Superior temporal gyrus (tissue), 1 donor: ENCODE measurements at regions not wholly inside any gene's neighbourhood (a gene's known extent, or its start where the extent isn't known, plus 50 kb on each side); places are given as distances from the start of the nearest gene placed in this dataset.
"Not testable (repeated sequence)": the region's sequence is repeated elsewhere in the genome, so short reads cannot be mapped to it uniquely, and the experiment has no call there.

Experiments used
- DNase-seq: peaks from one replicate; pipeline ENCODE4 v3.0.0-alpha.2; 2016; ENCODE audit errors: extremely low spot score

DNA sequence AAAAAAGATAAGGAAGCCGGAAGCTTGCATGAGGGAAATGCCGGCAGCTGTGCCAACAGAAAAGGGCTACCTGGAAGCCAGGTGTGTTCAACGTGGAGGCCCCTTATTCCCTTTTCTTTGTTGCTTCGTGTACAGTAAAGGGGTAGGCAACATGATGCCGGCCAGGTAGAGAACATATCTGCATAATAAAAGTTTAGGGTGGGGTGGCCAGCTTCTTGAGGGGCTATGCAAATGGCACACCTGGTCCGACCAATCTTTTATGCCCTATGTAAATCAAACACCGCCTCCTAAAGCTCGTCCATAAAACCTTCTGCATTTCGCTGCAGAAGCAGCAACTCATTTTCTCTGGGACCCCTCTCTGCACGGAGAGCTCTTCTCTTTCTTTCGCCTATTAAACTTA lies 911.6 kb downstream of the KCNJ2 start:
- DNase-seq, result no peak

DNA sequence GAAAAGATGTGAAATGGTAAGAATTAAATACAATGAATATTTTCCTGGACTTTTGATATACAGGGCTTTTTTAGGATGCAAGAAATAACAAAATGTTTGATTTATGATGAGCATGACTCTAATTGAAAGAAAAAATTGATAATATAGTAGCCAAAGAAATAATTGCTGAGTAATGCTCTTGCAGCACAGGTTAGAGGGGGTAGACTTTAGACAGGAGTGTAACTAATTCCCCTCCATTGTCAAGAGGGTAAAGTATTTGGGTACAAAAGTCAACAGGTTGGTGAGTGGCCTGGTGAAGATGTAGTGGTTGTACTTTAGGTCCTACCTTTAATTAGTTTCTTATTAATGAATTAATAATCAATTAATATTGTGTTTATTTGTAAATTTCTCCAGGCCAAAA lies 912.3 kb downstream of the KCNJ2 start:
- DNase-seq, result no peak

DNA sequence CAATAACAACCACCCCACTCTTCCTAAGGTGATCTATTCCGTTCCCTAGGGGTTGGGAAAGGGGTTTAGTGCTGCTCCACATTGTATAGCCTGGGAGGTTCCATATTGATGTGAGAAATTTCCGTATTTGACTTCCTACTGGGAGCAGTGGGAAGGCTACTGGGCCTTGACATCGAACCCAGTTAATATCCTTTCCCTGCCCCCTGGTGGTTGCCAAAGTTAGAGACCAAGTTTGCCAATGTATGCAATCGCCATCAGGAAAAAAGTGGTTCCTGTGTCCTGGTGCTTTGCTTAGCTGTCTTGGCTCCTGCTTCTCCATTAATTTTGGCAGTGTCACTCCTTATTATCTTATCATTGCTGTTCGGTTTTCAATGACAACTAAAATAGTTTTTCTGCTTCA lies 914.9 kb downstream of the KCNJ2 start:
- DNase-seq, result no peak

DNA sequence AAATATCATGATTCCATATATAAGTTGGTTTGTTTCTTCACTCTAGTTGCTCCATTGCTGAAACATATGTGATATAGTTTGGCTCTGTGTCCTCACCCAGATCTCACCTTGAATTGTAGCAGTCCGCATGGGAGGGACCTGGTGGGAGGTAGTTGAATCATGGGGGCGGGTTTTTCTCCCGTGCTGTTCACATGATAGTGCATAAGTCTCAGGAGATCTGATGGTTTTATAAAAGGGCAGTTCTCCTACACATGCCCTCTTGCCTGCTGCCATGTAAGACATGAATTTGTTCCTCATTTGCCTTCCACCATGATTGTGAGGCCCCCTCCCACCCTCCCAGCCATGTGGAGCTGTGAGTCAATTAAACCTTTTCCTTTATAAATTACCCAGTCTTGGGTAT lies 915.5 kb downstream of the KCNJ2 start:
- DNase-seq, result no peak

DNA sequence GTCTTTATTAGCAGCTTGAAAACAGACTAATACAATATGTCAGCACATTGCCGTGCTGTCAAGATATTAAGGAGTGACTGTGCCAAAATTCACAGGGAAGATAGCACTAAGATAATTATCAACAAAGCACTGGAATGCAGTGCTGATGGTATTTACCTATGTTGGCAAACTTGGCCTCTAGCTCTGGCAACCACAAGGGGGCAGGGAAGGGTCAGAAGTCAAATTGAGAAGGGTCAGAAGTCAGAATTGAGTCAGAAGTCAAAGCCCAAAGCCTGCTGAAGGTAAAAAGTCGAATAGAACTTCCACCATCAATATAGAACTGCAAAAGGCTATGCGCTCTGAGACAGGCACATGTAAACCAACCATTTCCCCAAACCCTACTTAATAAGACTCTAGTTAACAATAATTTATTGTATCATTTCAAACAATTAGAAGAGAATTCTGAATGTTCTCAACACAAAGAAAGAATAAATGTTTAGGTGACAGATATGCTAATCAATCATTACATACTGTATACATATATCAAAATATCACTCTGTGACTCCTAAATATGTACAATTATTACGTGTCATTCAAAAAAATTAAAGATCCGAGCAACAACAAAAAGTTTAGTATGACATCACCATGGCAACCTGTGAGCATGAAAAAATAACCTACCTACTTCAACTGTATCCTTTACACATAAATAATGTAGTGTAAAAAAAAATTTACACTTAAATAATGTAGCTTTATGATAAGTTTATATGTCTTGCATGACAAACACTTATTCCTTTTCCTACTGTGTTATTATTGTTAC lies 916.1 kb downstream of the KCNJ2 start:
- DNase-seq, result no peak

DNA sequence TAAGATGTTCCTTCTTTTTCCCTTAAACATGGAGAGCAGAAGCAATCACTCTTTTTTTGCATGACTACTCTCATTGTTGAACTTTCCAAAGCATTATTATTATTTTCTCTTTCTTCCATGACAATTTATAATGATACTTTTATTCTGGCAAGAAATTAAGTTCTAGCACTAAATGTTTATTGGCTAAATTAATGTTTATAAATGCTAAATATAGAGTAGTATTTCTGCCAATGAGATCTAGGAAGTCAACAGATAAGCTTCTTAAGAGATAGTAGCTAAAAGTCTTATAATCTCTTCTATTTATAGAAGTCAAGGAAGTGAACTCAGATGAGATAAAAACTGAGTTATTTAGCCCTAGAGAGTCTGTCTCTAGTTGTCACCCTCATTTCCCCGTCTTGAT lies 920.1 kb downstream of the KCNJ2 start:
- no peak for DNase-seq

DNA sequence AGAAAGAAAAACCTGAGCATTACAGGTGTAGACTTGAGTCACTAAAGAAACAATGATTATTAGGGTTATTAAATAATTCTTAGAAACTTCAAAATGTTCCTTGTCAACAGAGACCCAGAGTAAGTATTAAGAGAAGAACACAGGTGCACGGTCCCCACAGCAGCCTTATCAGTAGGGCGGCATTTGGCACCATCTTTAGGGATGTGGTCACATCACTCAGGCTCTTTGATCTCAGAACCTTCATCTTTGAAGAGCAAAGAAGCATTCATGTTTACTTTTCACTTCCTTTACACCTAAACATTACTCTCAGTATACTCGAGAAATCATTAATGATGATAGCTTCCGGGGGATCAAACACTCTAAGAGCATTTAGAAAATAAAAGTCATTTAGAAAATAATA lies 928.7 kb downstream of the KCNJ2 start:
- DNase-seq, result no peak

DNA sequence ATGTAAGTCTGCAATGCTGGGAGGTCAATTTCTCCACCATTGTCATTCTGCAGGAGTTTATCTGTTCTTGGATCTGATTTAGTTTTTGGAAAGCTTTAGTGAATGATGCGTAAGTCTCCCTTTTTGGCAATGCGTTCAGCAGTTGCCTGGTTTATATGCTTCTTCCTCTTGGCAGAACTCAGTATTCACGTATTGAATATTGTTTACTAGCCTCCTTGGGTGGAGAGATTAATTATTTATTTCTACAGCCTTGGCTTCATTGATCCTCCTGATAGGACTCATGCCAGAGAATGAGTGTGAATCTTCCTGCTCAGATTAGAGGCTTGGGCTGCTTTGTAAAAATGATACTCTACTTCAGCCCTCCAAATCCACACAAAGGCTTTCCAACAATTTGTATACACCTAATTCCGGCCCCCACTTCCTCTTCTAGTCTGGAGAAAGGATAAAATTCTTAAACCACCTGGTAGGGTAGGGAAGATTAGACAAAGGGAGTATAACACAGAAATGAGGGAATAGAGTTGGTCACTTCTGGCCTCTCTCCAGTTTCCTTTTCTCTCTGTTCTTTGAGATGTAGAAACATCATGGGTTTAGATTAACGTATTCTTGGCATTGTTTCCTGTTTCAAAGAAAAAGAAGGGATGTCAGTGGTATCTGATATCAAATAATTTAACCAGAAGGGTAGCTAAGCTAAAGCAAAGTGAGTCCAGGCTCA lies 929.8 kb downstream of the KCNJ2 start:
- no peak for DNase-seq

DNA sequence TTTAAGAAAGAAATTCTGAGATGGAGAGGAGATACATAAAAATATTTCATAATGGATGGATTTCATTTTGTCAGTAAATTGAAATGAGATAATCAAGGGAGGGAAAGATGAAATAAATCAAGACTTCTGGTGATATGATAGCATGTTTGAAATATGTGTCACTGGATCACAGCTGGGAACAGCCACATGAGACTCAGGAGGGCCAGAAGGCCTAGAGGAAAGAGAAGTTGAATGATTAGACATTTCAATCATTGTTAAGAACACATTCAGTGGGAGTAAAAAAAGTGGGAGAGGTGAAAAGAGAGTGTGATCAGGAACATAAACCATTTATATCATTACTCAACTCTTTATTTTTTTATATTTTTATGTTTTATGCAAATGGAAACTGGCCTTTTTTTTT lies 933.4 kb downstream of the KCNJ2 start:
- no peak for DNase-seq

DNA sequence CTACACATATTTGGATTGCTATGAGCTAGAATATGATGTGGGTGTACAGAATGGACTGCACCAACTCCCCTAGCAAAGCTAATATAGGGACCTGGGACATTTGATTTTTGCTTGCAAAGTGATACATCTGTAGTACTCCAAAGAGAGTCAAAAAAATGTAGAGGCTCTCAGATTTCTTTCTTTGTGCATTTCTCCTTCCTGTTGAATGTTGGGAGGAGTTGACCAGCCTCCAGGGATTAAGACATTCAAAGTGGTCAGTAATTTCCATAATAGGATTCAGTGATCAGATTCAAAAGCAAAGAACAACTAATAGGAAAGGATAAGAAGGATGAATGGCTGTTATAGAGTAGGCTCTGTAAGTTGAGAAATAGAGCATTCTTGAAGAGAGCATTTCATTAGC lies 934.9 kb downstream of the KCNJ2 start:
- no peak for DNase-seq

DNA sequence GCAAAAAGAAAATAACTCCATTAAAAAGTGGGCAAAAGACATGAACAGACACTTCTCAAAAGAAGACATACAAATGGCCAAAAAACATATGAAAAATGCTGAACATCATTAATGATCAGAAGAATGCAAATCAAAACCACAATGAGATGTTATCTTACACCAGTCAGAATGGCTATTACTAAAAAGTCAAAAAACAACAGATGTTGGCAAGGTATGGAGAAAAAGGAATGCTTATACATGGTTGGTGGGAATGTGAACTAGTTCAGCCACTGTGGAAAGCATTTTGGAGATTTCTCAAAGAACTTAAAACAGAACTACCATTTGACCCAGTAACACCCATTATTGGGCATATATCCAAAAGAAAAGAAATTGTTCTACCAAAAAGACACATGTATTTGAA lies 936.7 kb downstream of the KCNJ2 start:
- not testable (repeated sequence) for DNase-seq

DNA sequence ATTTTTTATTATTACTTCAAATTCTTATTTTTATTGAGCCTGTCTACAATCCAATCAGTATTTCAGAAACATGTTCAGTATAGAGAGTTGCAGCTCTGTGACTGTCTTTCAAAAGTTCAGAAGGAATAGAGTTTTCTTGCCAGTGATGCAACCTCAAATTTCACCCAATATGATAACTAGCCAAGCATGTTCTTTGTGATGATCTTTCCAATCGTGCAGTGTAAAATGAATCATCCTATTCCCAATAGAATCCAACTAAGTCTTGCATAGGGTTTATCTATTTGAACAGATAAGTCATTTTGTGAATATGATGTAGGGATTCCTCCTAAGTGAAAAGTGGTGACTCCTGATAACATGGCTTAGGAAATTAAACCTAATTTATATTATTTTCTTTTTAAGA lies 937.8 kb downstream of the KCNJ2 start:
- no peak for DNase-seq

DNA sequence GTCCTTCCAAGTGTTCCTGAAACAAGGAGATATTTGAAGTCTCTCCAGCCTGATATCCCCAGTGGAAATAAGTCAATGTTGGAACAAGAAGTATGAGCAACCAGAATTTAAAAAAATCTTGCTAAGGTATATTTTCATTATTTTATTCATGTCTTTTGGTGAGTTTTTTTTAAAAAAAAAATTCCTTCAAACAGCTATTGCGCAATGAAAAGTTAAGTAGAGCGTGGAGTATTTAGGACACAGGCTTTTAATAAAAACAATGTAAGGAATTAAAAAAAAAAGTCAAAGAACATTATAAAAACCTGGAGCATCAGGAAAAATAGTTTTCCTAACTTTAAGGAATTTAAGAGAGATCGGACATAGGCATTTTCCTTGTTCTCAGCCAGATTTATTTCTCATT lies 940.4 kb downstream of the KCNJ2 start:
- DNase-seq, result no peak

DNA sequence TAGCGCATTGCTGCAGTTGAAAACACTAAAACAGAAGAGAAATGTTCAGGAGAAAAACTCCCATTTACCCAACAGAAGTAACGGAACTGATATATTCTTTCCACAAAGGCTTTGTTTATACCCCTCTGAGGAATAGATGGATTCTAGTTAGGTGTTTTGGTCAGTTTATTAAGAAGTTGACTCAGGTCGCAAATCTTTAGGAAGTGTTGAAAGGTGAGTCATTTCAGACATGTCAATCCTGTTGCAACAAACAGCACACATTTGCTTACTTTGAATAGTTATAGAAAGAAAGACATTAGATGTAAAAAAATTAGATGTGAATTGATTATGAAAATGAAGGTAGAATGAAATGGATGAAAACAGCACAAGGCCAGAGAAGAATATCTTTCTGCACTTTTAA lies 941.0 kb downstream of the KCNJ2 start:
- DNase-seq, result no peak

DNA sequence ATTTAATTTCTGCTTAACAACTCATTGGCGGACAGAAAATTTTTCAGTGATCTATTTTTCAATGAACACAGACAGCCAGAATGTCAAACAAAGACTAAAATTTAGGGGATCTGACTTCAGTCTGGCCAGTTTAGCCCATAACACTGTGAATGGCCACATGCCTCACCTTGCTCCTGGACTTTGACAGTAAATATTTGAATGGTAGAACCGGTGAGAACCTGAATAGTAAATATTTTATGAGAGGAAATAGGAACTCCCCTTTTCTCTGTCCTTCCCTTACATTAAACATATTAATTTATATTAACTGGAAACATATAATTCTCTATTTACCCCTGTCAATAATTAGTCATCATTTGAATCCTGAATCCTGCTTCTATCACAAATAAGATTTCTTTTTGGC lies 942.1 kb downstream of the KCNJ2 start:
- DNase-seq, result no peak

DNA sequence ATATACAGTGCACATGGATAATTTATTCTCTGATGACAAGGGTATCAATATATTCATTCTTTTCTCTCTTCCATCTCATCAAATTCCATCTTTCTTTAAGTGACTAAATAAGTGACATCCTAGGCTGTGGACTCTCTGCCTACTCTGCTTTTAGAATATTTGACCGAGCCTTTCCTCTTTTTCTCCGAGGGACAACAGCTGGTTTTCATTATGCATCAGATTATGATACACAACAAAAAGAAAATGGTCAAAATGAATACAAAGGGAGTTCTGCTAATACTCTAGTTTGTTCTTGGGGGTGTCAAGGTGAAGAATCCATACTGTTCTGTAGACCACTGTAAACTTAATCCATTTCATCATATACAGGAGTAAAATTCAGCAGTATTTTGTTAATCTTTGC lies 942.6 kb downstream of the KCNJ2 start:
- no peak for DNase-seq

DNA sequence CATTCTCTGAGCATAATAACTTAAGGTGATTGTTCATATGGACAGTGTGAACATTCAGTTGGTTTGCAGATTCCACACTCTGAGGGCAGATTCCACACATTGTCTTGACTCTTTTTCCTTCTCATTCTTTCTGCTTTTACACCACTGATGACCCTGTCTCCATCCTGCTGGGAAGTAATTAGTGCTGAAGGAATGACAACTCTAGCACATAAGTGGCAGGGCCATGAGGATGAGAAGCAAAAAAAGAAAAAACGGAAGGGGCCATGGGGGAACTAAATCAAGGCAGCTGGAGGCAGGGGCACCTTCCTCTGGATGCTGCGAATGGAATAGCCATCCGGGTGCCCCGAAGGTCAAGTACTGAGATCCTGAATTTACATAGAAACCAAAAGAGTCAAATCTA lies 944.0 kb downstream of the KCNJ2 start:
- no peak for DNase-seq

DNA sequence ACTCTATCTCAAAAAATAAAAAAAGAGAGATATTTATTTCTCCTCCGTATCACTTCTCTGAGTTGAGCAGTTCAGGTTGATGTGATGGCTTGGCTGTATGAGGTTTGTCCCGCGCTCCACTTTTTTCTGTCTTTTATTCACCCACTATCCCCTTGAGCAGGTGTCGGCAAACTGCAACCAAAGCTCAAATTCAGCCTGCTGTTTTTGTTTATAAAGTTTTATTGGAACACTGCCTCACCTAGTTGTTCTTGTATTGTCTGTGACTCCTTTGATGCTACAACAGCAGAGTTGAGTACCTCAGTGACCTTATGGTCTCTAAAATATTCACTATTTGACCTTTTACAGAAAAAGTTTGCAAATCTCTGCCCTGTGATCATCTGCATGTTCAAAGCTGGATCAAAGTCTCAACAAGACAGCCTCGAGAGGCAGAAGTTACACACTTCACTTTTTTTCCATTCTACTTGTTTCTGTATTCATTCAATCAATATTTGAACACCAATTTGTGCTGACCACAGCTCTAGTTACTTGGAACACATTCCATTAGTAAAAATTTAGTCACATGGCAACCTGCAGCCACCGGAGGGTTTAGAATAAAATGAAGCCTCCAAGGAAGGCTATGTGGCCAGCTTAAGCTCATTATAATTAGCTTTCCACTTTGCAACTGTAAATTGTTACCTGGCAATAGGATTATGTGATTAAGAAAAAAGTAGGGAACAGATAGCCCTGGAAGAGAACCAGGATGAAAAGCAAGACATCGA lies 945.8 kb downstream of the KCNJ2 start:
- DNase-seq, result no peak

DNA sequence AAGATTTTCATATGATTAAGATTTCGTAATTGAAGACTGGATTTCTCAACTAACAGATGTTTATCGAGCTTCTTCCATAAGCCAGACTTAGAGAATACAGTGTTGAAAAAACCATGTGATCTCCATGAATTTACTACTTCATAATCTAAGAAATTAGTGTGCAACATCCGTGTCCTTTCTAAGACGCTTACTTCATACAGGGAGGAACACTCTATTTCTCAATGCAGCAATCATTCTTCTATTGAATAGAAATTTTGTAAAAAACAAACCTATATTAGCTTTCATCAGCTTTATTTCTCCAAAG lies 946.3 kb downstream of the KCNJ2 start:
- no peak for DNase-seq

DNA sequence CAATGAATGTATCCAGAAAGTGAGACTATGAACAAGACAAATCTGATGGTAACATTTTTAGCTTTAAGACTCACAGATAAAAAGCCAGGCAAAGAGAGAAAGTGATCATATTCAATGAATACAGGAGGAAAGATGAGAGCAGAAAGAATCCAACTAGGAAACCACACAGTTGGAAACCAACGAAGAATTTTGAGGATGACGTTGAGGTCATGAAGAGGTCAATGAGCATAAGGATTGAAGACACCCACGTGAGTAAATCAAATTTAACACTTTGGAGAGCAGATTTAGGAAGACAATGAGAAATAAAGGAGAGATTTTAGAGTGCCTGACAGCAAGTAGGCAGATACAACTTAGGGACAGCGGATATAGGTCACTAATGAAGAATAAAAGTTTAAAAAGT lies 948.1 kb downstream of the KCNJ2 start:
- no peak for DNase-seq

DNA sequence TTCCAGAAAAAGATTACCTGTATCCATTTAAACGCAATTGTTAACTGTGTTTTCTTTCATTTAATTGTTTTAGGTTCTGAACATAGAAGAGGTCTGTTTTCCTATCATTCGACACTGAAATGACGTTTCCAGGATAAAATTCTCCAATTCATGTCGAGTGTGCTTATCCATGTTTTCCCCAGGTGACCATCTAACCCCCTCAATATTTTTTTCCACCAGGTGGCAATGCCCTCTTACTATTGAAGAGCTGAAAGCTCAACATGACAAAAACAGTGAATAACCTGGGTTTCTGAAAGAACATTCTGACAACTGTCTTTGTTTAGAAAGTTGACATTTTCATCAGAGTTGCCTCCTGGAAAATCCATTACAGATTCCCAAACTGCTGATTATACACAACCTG lies 948.7 kb downstream of the KCNJ2 start:
- DNase-seq, result no peak

DNA sequence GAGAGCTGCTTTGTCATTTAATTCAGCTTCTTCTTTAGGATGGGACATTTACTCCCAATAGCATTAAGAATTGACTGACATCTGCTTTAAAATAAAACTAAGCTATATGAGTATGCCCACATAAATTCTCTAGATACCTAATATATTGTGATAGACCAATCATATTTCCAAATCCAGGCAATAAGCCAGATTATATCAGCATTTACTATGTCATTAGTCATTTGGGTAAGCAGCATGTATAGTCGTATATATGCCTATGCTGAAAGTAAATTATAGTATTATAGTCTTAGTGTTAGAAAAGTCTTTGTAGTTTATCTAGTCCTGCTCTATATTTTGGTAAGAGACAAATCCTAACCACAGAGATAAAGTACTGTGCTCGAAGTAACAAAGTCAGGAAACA lies 958.1 kb downstream of the KCNJ2 start:
- DNase-seq, result no peak

DNA sequence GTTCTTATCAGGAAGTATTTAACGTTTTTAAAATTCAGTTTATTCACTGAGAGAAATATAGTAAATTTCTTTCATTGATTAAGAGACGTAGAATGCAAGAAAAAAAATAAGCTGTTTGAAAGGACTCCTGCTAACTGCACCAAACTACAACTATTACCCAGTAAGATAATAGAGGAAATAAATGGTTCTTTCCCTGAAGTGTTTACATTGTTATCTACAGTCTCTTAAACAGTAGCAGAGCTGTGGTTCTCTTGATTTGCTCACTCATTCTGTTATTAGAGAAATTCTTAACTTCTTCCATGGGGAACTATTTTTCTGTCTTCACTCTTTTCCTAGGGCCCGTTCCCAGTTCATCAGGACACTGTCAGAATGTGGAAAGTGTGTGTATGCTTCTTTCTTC lies 973.0 kb downstream of the KCNJ2 start:
- no peak for DNase-seq
